ENCODE measurements at regions not wholly inside any gene's neighbourhood (a gene's known extent, or its start where the extent isn't known, plus 50 kb on each side); places are given as distances from the start of the nearest gene placed in this dataset.
"Not testable (repeated sequence)": the region's sequence is repeated elsewhere in the genome, so short reads cannot be mapped to it uniquely, and the experiment has no call there.

DNA sequence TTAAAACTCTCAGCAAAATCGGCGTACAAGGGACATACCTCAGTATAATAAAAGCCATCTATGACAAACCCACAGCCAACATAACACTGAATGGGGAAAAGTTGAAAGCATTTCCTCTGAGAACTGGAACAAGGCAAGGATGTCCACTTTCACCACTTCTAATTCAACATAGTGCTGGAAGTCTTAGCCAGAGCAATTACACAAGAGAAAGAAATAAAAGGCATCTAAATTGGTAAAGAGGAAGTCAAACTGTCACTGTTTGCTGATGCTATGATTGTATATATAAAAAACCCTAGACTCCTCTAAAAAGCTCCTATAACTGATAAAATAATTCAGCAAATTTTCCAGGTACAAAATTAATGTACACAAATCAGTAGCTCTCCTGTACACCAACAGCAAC lies 116.9 kb upstream of the CPM start:
- TF ChIP-seq, protein P1, sequence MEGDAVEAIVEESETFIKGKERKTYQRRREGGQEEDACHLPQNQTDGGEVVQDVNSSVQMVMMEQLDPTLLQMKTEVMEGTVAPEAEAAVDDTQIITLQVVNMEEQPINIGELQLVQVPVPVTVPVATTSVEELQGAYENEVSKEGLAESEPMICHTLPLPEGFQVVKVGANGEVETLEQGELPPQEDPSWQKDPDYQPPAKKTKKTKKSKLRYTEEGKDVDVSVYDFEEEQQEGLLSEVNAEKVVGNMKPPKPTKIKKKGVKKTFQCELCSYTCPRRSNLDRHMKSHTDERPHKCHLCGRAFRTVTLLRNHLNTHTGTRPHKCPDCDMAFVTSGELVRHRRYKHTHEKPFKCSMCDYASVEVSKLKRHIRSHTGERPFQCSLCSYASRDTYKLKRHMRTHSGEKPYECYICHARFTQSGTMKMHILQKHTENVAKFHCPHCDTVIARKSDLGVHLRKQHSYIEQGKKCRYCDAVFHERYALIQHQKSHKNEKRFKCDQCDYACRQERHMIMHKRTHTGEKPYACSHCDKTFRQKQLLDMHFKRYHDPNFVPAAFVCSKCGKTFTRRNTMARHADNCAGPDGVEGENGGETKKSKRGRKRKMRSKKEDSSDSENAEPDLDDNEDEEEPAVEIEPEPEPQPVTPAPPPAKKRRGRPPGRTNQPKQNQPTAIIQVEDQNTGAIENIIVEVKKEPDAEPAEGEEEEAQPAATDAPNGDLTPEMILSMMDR (IDR thresholded peaks at IDR 0.05) = not testable (repeated sequence)
- not testable (repeated sequence) for TF ChIP-seq POLR2A (IDR thresholded peaks at IDR 0.05)
